Endodermal cell (in vitro differentiated cells): ENCODE measurements at regions not wholly inside any gene's neighbourhood (a gene's known extent, or its start where the extent isn't known, plus 50 kb on each side); places are given as distances from the start of the nearest gene placed in this dataset.

Experiments
- DNase-seq: peaks from one replicate; pipeline ENCODE4 v3.0.0-alpha.2; 2017
- H3K27ac ChIP-seq: 2 replicates; pipeline ENCODE4 v1.5.1; 2013; ENCODE audit warnings: mild to moderate bottlenecking, low read depth, low read length, moderate library complexity
- H3K27me3 ChIP-seq: 2 replicates; pipeline ENCODE4 v1.6.1; 2013; ENCODE audit warnings: mild to moderate bottlenecking, low read length, moderate library complexity; ENCODE audit not compliant: insufficient read depth, control insufficient read depth, poor library complexity, severe bottlenecking
- H3K36me3 ChIP-seq: 2 replicates; pipeline ENCODE4 v1.7.0; 2013; ENCODE audit warnings: mild to moderate bottlenecking, low read length, moderate library complexity; ENCODE audit not compliant: control insufficient read depth, insufficient read depth
- H3K4me1 ChIP-seq: one replicate; pipeline ENCODE4 v1.7.0; 2013; ENCODE audit warnings: low read length; ENCODE audit not compliant: control insufficient read depth, insufficient read depth
- H3K4me3 ChIP-seq: 2 replicates; pipeline ENCODE4 v1.5.1; 2013; ENCODE audit warnings: mild to moderate bottlenecking, low read length, moderate library complexity
- H3K9ac ChIP-seq: 2 replicates; pipeline ENCODE4 v1.6.1; 2013; ENCODE audit warnings: mild to moderate bottlenecking, low read length, moderate library complexity; ENCODE audit not compliant: poor library complexity, severe bottlenecking; ENCODE audit errors: extremely low read depth
- H3K9me3 ChIP-seq: 2 replicates; pipeline ENCODE4 v1.6.1; 2013; ENCODE audit warnings: mild to moderate bottlenecking, low read length, moderate library complexity; ENCODE audit not compliant: control insufficient read depth
- H3K27ac Mint-ChIP-seq: 2 replicates; pipeline ENCODE4 v1.8.0; 2020; ENCODE audit warnings: mixed read lengths
- H3K27me3 Mint-ChIP-seq: 2 replicates; pipeline ENCODE4 v1.8.0; 2021; ENCODE audit warnings: mild to moderate bottlenecking, mixed read lengths; ENCODE audit not compliant: insufficient read depth
- H3K36me3 Mint-ChIP-seq: 2 replicates; pipeline ENCODE4 v1.8.0; 2020; ENCODE audit warnings: low read depth, mixed read lengths
- H3K4me1 Mint-ChIP-seq: 2 replicates; pipeline ENCODE4 v1.8.0; 2020; ENCODE audit warnings: mixed read lengths
- H3K4me3 Mint-ChIP-seq: 2 replicates; pipeline ENCODE4 v1.8.0; 2020; ENCODE audit warnings: mild to moderate bottlenecking, moderate library complexity, mixed read lengths
- H3K9me3 Mint-ChIP-seq: 2 replicates; pipeline ENCODE4 v1.8.0; 2020; ENCODE audit warnings: mild to moderate bottlenecking, mixed read lengths
- WGBS, 2 experiments: methylation state at CpG; one replicate each; pipeline versions ENCODE4 v1.1.5 to v1.1.7; 2013; ENCODE audit warnings: missing lambda C conversion rate in 2 of 2, mixed read lengths in 1 of 2; ENCODE audit not compliant: insufficient coverage in 1 of 2, insufficient read length in 1 of 2; 5-methylcytosine and 5-hydroxymethylcytosine counted together
- TF ChIP-seq, protein P1 (sequence below): fragments of 200-600 bp; sonication (generic); conservative IDR thresholded peaks from 2 replicates; pipeline ENCODE4 v1.5.0; 2021; ENCODE audit warnings: antibody characterized with exemption, mild to moderate bottlenecking

GRCh38 chr17:12320286-12320685, 299.6 kb downstream of the MAP2K4 start:
- 77 to 79% methylated on average over 4 of the region's 4 CpGs for WGBS, 2 experiments
- Histone ChIP-seq H3K27me3 (no peaks in the 10 kb centered on the region), H3K9me3 (no peaks in the 10 kb centered on the region), H3K9ac (no peak overlapping the region), H3K4me1 (no peaks in the 10 kb centered on the region), H3K36me3 (no peaks in the 10 kb centered on the region), H3K27ac (no peak overlapping the region), H3K4me3 (no peak overlapping the region)
- H3K9me3 Mint-ChIP-seq = no peaks in the 10 kb centered on the region
- H3K4me3 Mint-ChIP-seq = no peak overlapping the region
- no peaks in the 10 kb centered on the region for H3K4me1 Mint-ChIP-seq
- no peaks in the 10 kb centered on the region for H3K27me3 Mint-ChIP-seq
- TF ChIP-seq, protein P1, sequence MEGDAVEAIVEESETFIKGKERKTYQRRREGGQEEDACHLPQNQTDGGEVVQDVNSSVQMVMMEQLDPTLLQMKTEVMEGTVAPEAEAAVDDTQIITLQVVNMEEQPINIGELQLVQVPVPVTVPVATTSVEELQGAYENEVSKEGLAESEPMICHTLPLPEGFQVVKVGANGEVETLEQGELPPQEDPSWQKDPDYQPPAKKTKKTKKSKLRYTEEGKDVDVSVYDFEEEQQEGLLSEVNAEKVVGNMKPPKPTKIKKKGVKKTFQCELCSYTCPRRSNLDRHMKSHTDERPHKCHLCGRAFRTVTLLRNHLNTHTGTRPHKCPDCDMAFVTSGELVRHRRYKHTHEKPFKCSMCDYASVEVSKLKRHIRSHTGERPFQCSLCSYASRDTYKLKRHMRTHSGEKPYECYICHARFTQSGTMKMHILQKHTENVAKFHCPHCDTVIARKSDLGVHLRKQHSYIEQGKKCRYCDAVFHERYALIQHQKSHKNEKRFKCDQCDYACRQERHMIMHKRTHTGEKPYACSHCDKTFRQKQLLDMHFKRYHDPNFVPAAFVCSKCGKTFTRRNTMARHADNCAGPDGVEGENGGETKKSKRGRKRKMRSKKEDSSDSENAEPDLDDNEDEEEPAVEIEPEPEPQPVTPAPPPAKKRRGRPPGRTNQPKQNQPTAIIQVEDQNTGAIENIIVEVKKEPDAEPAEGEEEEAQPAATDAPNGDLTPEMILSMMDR = no peak
- H3K36me3 Mint-ChIP-seq = no peaks in the 10 kb centered on the region
- no peak overlapping the region for H3K27ac Mint-ChIP-seq
- no peak for DNase-seq

GRCh38 chr17:12328204-12328603, 307.5 kb downstream of the MAP2K4 start:
- DNase-seq = no peak
- H3K27me3 ChIP-seq = no peaks in the 10 kb centered on the region
- H3K4me1 Mint-ChIP-seq = no peaks in the 10 kb centered on the region

DNA sequence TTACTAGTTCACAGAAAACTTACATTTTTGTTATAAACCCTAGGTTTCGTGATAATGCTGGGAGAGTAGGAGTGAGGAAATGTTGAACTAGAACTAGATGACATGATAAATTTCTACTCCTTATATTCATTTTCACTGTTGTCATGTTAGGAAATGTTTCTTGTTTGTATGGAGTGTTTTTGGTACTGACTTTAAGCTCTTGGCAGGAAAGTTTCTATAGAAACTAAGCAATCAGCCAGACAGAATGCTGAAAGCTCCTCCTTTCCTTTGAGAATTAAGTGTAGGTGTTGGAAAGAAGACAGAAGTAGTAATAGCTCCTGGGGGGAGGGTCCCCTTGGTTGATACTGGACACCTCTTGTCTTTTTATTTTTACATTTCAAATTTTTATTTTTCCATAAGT, 309.8 kb downstream of the MAP2K4 start:
- no peak for DNase-seq
- Histone ChIP-seq H3K9me3 (peaks cover 41% of the 10 kb centered on the region), H3K9ac (no peak overlapping the region), H3K36me3 (no peaks in the 10 kb centered on the region), H3K4me3 (no peak overlapping the region), H3K27me3 (no peaks in the 10 kb centered on the region), H3K27ac (no peak overlapping the region), H3K4me1 (no peaks in the 10 kb centered on the region)
- Mint-ChIP-seq H3K36me3 (no peaks in the 10 kb centered on the region), H3K4me1 (no peaks in the 10 kb centered on the region), H3K27me3 (no peaks in the 10 kb centered on the region), H3K4me3 (no peak overlapping the region), H3K27ac (no peak overlapping the region), H3K9me3 (peaks cover 42% of the 10 kb centered on the region)
- no CpG with 5 or more reads among the region's 1 CpG for WGBS, 2 experiments
- TF ChIP-seq, protein P1 = no peak

More at GRCh38 chr17:12328204-12328603, 307.5 kb downstream of the MAP2K4 start:
- Histone ChIP-seq H3K4me1 (no peaks in the 10 kb centered on the region), H3K27ac (no peak overlapping the region), H3K36me3 (no peaks in the 10 kb centered on the region), H3K9me3 (peaks cover 35% of the 10 kb centered on the region), H3K4me3 (no peak overlapping the region), H3K9ac (no peak overlapping the region)
- H3K4me3 Mint-ChIP-seq = no peak overlapping the region
- H3K27me3 Mint-ChIP-seq = no peaks in the 10 kb centered on the region
- 85 to 100% methylated on average over 1 of the region's 2 CpGs for WGBS, 2 experiments
- TF ChIP-seq, protein P1 = no peak
- no peak overlapping the region for H3K27ac Mint-ChIP-seq
- H3K36me3 Mint-ChIP-seq = no peaks in the 10 kb centered on the region
- H3K9me3 Mint-ChIP-seq = peaks cover 41% of the 10 kb centered on the region
